ENCODE measurements at regions not wholly inside any gene's neighbourhood (a gene's known extent, or its start where the extent isn't known, plus 50 kb on each side); places are given as distances from the start of the nearest gene placed in this dataset.

DNA sequence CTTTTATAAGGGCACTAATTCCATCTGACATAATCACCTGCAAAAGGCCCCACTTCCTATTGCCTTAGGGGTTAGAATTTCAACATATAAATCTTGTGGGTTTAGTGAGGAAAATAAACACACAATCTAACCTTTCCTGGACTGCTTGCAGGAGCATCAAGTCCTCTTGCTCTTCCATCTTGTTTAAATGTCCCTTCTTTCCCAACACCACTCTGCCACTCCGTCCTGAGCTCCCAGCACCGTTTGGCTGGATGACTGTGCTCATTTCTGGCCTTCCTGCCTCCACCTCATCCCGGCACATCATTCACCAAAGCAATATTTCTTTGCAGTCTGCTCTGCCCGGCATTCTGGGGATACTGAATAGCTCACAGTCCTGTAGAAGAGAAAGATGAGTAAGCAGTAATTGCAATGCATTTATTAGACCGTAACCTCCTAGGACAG lies 247.8 kb downstream of the BCL2 start:
- TF ChIP-seq, protein P1, sequence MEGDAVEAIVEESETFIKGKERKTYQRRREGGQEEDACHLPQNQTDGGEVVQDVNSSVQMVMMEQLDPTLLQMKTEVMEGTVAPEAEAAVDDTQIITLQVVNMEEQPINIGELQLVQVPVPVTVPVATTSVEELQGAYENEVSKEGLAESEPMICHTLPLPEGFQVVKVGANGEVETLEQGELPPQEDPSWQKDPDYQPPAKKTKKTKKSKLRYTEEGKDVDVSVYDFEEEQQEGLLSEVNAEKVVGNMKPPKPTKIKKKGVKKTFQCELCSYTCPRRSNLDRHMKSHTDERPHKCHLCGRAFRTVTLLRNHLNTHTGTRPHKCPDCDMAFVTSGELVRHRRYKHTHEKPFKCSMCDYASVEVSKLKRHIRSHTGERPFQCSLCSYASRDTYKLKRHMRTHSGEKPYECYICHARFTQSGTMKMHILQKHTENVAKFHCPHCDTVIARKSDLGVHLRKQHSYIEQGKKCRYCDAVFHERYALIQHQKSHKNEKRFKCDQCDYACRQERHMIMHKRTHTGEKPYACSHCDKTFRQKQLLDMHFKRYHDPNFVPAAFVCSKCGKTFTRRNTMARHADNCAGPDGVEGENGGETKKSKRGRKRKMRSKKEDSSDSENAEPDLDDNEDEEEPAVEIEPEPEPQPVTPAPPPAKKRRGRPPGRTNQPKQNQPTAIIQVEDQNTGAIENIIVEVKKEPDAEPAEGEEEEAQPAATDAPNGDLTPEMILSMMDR (conservative IDR thresholded peaks at IDR 0.05; ENCODE audit: low read depth, low read length): no peak
- TF ChIP-seq, protein P2, sequence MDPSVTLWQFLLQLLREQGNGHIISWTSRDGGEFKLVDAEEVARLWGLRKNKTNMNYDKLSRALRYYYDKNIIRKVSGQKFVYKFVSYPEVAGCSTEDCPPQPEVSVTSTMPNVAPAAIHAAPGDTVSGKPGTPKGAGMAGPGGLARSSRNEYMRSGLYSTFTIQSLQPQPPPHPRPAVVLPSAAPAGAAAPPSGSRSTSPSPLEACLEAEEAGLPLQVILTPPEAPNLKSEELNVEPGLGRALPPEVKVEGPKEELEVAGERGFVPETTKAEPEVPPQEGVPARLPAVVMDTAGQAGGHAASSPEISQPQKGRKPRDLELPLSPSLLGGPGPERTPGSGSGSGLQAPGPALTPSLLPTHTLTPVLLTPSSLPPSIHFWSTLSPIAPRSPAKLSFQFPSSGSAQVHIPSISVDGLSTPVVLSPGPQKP (IDR thresholded peaks at IDR 0.05; ENCODE audit: borderline replicate concordance, low read depth, low read length): no peak
